Erythroblast (primary cell): ENCODE measurements at regions not wholly inside any gene's neighbourhood (a gene's known extent, or its start where the extent isn't known, plus 50 kb on each side); places are given as distances from the start of the nearest gene placed in this dataset.

ENCODE experiments used
- DNase-seq, 2 experiments: peaks; one replicate each; lab custom pipeline; 2025; lab: John Stamatoyannopoulos, UW
- GATA1 ChIP-seq: IDR thresholded peaks from 2 replicates; pipeline ENCODE4 v1.6.1; 2011; ENCODE audit warnings: low read depth, mild to moderate bottlenecking, control low read depth, low read length, moderate library complexity
- POLR2A ChIP-seq: IDR thresholded peaks from 2 replicates; pipeline ENCODE4 v1.6.1; 2011; ENCODE audit warnings: mild to moderate bottlenecking, low read length

DNA sequence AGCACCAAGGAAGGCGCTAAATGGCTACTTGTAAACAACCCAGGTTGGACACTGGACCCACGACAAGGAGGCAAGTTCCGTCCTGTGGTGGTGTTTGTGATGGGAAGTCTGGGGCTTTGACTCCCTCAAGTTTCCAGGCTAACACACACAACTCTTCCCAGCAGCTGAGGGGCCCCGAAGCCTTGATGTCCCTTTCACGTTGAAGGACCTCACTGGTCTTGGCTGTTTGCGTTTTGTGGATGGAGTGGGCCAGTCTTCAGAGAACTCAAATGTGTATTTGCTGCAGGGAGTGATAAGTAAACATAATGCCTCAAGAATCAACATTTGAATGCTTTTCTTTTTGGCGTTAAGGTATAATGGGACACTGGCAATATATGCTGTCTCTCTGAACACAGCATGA, 199.2 kb downstream of the TM9SF2 start:
- no peak for DNase-seq
- no peak for TF ChIP-seq GATA1
- TF ChIP-seq POLR2A = no peak

DNA sequence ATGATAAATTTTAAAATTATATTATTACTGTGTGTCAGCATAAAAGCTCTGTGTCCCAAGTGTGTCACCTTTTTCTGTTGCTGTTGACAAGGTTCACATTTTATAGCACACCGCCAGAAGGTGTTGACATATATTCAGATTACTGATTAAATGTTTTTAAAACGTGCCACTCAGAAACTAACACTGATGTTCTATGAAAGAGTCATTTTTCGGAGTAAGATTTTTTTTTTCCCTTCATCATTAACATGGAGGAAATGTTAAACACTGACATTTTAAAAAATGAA, 197.5 kb downstream of the TM9SF2 start:
- no peak for TF ChIP-seq GATA1
- DNase-seq = no peak

DNA sequence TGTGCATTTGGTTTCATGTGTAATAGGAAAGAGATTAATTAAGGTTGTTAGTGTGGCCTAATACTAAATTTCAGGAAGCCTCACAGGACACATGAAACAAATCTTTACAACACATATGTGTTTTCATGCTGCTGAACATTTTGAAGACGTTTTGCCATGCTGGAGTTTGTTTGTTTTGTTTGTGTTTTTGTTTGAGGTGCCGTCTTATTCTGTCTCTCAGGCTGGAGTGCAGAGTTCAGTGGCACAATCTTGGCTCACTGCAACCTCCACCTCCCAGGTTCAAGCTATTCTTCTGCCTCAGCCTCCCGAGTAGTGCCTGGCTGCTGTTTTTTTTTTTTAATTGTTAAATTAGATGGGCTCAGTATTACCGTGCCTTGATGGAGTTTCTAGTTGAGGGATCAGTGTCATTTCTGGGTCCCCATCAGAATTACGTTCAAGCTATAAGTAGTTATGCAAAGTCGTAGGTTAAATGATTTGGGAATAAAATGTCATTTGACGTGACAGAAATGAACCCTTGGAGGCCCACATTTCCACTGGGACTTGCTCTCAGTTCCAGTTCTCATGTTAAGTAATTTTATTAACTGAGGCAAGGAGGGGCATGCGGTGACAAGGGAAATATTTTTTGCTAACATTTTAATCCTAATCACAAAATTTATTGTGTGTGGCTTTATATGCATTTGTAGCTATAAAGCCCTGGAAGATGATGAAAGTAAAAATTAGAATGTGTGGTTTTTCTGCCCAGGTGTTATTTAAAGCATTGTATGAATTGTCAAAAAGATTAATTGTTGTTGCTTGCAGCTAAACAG, 196.9 kb downstream of the TM9SF2 start:
- no peak for TF ChIP-seq GATA1
- no peak for TF ChIP-seq POLR2A
- DNase-seq = no peak

- DNase-seq = no peak
- TF ChIP-seq GATA1 = no peak
Measured at GRCh38 chr13:99695857-99696256, 194.6 kb downstream of the TM9SF2 start.

- TF ChIP-seq POLR2A (no peak), GATA1 (no peak)
Measured at GRCh38 chr13:99693852-99694611, 192.8 kb downstream of the TM9SF2 start.

GRCh38 chr13:99693351-99693750, 192.1 kb downstream of the TM9SF2 start:
- peak; percentile 43 to 57 for DNase-seq
- no peak for TF ChIP-seq POLR2A
- no peak for TF ChIP-seq GATA1

More at GRCh38 chr13:99693852-99694611, 192.8 kb downstream of the TM9SF2 start:
- no peak for DNase-seq

DNA sequence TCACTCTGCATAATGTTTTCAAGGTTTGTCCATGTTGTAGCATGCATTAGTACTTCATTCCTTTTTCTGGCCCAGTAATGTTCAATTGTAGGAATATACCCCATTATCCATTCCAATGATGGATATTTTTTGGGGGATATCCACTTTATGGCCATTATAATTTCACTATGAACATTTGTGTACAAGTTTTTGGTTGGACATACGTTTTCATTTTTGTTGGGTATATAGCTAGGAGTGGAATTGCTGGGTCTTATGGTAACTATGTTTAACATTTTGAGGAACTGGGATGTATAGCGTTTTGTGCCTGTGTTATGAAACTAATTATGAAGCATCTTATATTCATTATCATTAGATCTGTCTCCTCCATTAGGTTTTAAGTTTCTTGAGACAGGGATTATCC, 191.6 kb downstream of the TM9SF2 start:
- DNase-seq = no peak
- TF ChIP-seq POLR2A = no peak
- no peak for TF ChIP-seq GATA1

- DNase-seq = no peak
- TF ChIP-seq GATA1 (no peak), POLR2A (no peak)
Measured at GRCh38 chr13:99691552-99691951, 190.3 kb downstream of the TM9SF2 start.

DNA sequence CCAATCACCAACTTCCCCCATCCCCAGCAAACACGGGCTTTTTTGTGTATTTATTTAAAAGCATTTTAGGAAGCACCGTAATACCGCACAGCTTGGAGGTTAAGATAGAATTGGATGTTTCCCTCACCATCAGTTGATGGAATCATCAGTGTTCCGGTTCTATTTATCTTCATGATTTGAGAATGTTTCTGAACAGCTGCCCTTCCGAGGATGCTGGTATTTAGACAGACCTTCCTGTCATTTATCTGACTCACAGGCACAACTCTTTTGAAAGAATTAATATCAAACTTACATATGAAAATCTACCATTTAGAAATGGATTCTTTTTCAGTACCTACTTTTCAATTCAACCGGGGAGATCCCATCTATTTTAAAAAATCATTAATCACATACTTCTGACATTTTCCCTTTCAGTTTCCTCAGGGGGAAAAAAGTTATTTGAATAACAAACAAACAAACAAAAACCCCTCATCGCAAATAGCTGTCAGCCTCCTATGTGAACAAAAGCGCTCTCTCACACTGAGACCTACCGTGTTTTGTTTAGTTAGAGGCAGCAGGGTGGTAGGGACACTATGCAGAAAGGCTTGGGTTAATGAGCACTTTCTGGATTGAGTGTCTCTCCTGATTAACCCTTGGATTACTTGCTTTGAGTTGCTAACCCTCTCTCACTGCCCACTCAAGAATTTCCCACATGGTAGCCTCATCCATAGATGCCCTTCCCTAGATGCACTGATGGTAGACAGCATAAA, 189.3 kb downstream of the TM9SF2 start:
- TF ChIP-seq POLR2A (no peak), GATA1 (no peak)
- no peak for DNase-seq

GRCh38 chr13:99689955-99690354, 188.7 kb downstream of the TM9SF2 start:
- DNase-seq = no peak
- TF ChIP-seq POLR2A (no peak), GATA1 (no peak)

GRCh38 chr13:99688776-99689175, 187.5 kb downstream of the TM9SF2 start:
- TF ChIP-seq GATA1 (no peak), POLR2A (no peak)
- DNase-seq = no peak

DNA sequence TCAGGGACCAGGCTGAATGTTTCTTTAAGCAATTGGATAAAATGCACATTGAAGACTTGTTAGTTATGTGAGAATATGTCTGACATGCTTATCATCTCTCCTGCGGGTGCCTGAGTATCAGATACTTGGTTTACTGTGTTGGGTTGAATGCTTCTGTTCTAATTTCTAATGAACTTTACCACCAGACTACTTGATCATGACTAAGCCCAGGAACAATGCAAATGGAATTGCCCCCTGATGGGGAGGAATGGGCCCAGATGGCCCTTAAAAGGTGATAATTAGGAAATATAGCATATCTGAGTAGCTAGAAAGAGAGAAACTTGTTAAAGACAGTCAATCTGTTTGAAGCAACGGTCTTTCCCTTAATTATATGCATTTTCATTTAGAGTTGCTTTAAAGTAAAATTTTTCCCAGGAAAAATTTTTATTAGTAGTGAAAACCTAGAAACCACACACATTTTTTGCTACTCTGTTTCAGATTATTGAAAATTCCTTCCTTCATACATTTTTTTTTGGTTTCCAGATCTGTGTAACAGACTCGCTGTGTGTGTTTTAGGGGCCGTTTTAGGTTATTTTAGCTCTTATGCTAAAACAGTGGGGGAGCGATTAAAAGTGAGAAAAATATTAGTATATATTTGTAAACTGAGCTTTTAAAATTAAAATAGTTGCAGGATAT, 186.6 kb downstream of the TM9SF2 start:
- no peak for DNase-seq
- TF ChIP-seq POLR2A (no peak), GATA1 (no peak)

- DNase-seq = peak; percentile 67 to 70
- TF ChIP-seq POLR2A (no peak), GATA1 (no peak)
Measured at GRCh38 chr13:99686944-99687411, 185.7 kb downstream of the TM9SF2 start.

DNA sequence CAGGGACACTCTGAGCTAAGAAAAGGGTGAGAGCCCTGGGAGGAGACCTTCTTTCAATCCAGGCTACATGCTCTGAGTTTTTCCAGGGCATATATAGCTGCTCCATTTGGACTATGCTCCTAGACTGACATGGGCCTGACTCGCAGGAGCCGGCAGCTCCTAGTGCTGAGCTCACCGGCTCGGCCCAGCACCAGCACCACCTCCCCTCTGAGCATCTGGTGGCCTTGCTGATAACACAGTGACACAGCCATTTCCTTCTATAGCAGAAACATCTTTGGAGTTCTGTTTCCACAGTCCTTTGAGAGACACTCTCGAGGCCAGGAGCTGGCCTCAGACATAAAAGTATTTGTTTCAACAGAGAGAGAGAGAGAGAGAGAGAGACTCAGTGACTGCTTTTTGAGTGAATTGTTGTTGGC, 184.9 kb downstream of the TM9SF2 start:
- TF ChIP-seq POLR2A (no peak), GATA1 (no peak)
- peak; percentile 90 to 91 for DNase-seq
